A549 (cell line): ENCODE measurements at regions not wholly inside any gene's neighbourhood (a gene's known extent, or its start where the extent isn't known, plus 50 kb on each side); places are given as distances from the start of the nearest gene placed in this dataset.

Experiments used
- ATAC-seq, 2 experiments: fragments of 200-7000 bp in 1 of 2; fragments of >200 bp in 1 of 2; cut with Nextera tagmentation in 1 of 2; cut with Tn5 transposase in 1 of 2; 3 replicates each; pipeline versions ENCODE4 v1.8.0 to v1.9.1; 2018 to 2020; ENCODE audit warnings: mild to moderate bottlenecking in 1 of 2, moderate library complexity in 1 of 2
- CTCF ChIA-PET: fragments of 300-600 bp; sonication (Branson Sonifier 250); formaldehyde crosslinking; extraction: SDS; loops from one replicate; lab custom pipeline; 2021; ENCODE audit warnings: antibody characterized with exemption, inconsistent platforms; lab: Yijun Ruan, JAX
- POLR2A ChIA-PET: fragments of 350-600 bp; formaldehyde crosslinking; extraction: SDS; loops from one replicate; lab custom pipeline; 2021; ENCODE audit warnings: antibody characterized with exemption, inconsistent platforms; lab: Yijun Ruan, JAX
- DNase-seq, 2 experiments: peaks; one replicate each; pipeline versions ENCODE4 v3.0.0 to v3.0.0-alpha.2; 2011 to 2016; ENCODE audit warnings: low read depth in 1 of 2, low spot score in 1 of 2
- FAIRE-seq: peaks from 2 replicates; lab custom pipeline; 2011; peaks lifted over from hg19 to GRCh38; lab: Jason Lieb, UNC
- H3K27ac ChIP-seq, 2 experiments: fragments of >200 bp; sonication (Bioruptor Twin); formaldehyde crosslinking; 3 replicates each; pipeline ENCODE4 v1.5.1; 2016 to 2017
- H3K4me1 ChIP-seq: fragments of >200 bp; sonication (Bioruptor Twin); formaldehyde crosslinking; 3 replicates; pipeline ENCODE4 v1.6.1; 2016
- H3K4me2 ChIP-seq: fragments of >200 bp; sonication (Bioruptor Twin); formaldehyde crosslinking; 3 replicates; pipeline ENCODE4 v1.6.1; 2016
- H3K4me3 ChIP-seq: fragments of >200 bp; sonication (Bioruptor Twin); formaldehyde crosslinking; 3 replicates; pipeline ENCODE4 v1.5.1; 2016
- H3K9me3 ChIP-seq: fragments of >200 bp; sonication (Bioruptor Twin); formaldehyde crosslinking; 3 replicates; pipeline ENCODE4 v1.6.1; 2016
- CHD2 ChIP-seq: fragments of 150-350 bp; IDR thresholded peaks from 2 replicates; pipeline ENCODE4 v1.6.1; 2014; ENCODE audit warnings: low read length; ENCODE audit not compliant: partially characterized antibody
- EHMT2 ChIP-seq: fragments of 200-600 bp; sonication (generic); IDR thresholded peaks from 2 replicates; pipeline ENCODE4 v1.6.1; 2016; ENCODE audit warnings: antibody characterized with exemption, low read depth, mild to moderate bottlenecking, moderate library complexity
- EP300 ChIP-seq, 2 experiments: fragments of >200 bp; sonication (Bioruptor Twin); formaldehyde crosslinking; IDR thresholded peaks; 2 replicates in 1 of 2; 3 replicates in 1 of 2; pipeline ENCODE4 v1.6.1; 2016 to 2017
- FOSL2 ChIP-seq, 2 experiments: fragments of 450-650 bp in 1 of 2; fragments of >200 bp in 1 of 2; sonication (Bioruptor Twin) in 1 of 2; formaldehyde crosslinking; IDR thresholded peaks; 2 replicates each; pipeline versions ENCODE4 v1.5.0 to v1.6.1; 2016 to 2020; ENCODE audit warnings: mild to moderate bottlenecking in 1 of 2, moderate library complexity in 1 of 2
- FOXS1 ChIP-seq: fragments of 250-450 bp; sonication (Bioruptor Pico); IDR thresholded peaks from 2 replicates; pipeline ENCODE4 v1.5.0; 2020; ENCODE audit warnings: mild to moderate bottlenecking, moderate library complexity
- HDAC2 ChIP-seq: fragments of 200-600 bp; sonication (generic); IDR thresholded peaks from 2 replicates; pipeline ENCODE4 v1.6.1; 2016
- MAZ ChIP-seq: fragments of 150-350 bp; IDR thresholded peaks from 2 replicates; pipeline ENCODE4 v1.6.1; 2014; ENCODE audit warnings: antibody characterized with exemption, low read depth, low read length, borderline replicate concordance
- NR3C1 ChIP-seq: fragments of >200 bp; sonication (Bioruptor Twin); formaldehyde crosslinking; IDR thresholded peaks from 3 replicates; pipeline ENCODE4 v1.6.1; 2017
- PBX3 ChIP-seq: IDR thresholded peaks from 2 replicates; pipeline ENCODE4 v1.6.1; 2012
- RNF2 ChIP-seq: fragments of 200-600 bp; sonication (generic); IDR thresholded peaks from 2 replicates; pipeline ENCODE4 v1.6.1; 2016; ENCODE audit warnings: low read depth, mild to moderate bottlenecking, antibody characterized with exemption, moderate library complexity, borderline replicate concordance
- TP53 ChIP-seq: fragments of 250-450 bp; sonication (Bioruptor Pico); IDR thresholded peaks from 2 replicates; pipeline ENCODE4 v1.5.0; 2021; ENCODE audit warnings: mild to moderate bottlenecking, moderate library complexity
- ZNF302 ChIP-seq: fragments of 250-450 bp; sonication (Bioruptor Pico); IDR thresholded peaks from 2 replicates; pipeline ENCODE4 v1.9.0; 2021; ENCODE audit warnings: inconsistent platforms, mild to moderate bottlenecking, moderate library complexity
- ZSCAN20 ChIP-seq: fragments of 250-450 bp; sonication (Bioruptor Pico); IDR thresholded peaks from 2 replicates; pipeline ENCODE4 v1.8.0; 2022; ENCODE audit warnings: mild to moderate bottlenecking, moderate library complexity
- WGBS: methylation state at CpG from one replicate; pipeline ENCODE4 v1.1.6; 2017; ENCODE audit errors: missing lambda C conversion rate; 5-methylcytosine and 5-hydroxymethylcytosine counted together
- TF ChIP-seq, protein P1 (sequence below): IDR thresholded peaks from 2 replicates; pipeline ENCODE4 v1.6.1; 2012; ENCODE audit warnings: low read depth, borderline replicate concordance
- TF ChIP-seq, protein P2 (sequence below): fragments of >200 bp; sonication (Bioruptor Twin); formaldehyde crosslinking; IDR thresholded peaks from 3 replicates; pipeline ENCODE4 v1.5.1; 2016
- TF ChIP-seq, protein P3 (sequence below): fragments of 200-600 bp; sonication (generic); IDR thresholded peaks from 2 replicates; pipeline ENCODE4 v1.6.1; 2016; ENCODE audit warnings: antibody characterized with exemption, mild to moderate bottlenecking, moderate library complexity

DNA sequence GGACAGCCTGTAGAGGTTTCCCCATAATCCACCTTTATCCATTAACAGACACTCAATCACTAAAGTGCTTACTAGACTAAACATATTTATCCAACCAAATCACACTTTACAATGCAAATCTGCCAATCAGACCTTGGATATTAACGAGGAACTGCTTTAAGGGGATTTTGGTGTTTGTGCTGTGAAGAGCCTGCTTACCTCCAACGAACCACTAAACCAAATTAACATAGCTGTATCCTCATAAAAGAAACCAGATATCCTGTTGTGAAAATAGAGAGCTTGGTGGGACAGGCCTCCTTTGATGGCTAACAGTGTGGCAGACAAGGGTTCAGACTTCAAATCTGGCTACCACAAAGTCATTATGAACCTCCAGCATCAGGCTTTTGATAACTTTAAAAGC, 252.6 kb upstream of the HAND2 start:
- POLR2A ChIA-PET, result no interaction called here
- ATAC-seq (no peak), DNase-seq (no peak), FAIRE-seq (no peak)
- Histone ChIP-seq H3K4me1 (no peaks in the 10 kb centered on the region), H3K27ac (no peak overlapping the region), H3K4me2 (no peak overlapping the region), H3K4me3 (no peak overlapping the region), H3K9me3 (no peaks in the 10 kb centered on the region)
- 8% methylated on average over 2 of the region's 2 CpGs for WGBS
- TF ChIP-seq ZSCAN20 (CRISPR knock-in tag), result no peak
- CTCF ChIA-PET, result no interaction called here

DNA sequence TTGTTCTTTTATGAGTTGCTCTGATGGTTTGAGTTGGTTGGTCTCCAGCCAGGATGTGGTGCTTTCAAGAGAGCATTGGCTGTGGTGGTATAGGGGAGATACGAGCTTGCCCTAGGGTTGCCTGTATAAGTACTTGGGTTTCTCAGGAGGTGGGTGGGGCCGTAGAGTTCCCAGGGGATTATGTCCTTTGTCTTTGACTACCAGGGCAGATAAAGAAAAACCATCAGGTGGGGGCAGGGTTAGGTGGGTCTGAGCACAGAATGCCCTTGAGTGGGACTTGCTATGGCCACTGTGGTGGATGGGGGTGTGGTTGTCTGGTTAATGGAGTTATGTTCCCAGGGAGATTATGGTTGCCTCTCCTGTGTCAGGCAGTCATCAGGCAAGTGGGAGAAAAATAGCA, 247.9 kb upstream of the HAND2 start:
- H3K27ac ChIP-seq, result no peak overlapping the region
- ChIA-PET POLR2A (no interaction called here), CTCF (no interaction called here)
- ATAC-seq (no peak), FAIRE-seq (no peak), DNase-seq (no peak)
- TF ChIP-seq FOSL2 (IDR thresholded peaks at IDR 0.05) (no peak), FOSL2 (CRISPR knock-in tag; IDR thresholded peaks at IDR 0.05) (no peak), NR3C1 (no peak), EHMT2 (no peak), PBX3 (no peak), MAZ (no peak), FOXS1 (CRISPR knock-in tag) (no peak), TP53 (CRISPR knock-in tag) (no peak), CHD2 (no peak)
- no peaks in the 10 kb centered on the region for H3K9me3 ChIP-seq
- 45% methylated on average over 2 of the region's 2 CpGs for WGBS
- no peak overlapping the region for H3K4me2 ChIP-seq
- H3K4me1 ChIP-seq, result no peaks in the 10 kb centered on the region
- no peak overlapping the region for H3K4me3 ChIP-seq

- TF ChIP-seq, protein P1, sequence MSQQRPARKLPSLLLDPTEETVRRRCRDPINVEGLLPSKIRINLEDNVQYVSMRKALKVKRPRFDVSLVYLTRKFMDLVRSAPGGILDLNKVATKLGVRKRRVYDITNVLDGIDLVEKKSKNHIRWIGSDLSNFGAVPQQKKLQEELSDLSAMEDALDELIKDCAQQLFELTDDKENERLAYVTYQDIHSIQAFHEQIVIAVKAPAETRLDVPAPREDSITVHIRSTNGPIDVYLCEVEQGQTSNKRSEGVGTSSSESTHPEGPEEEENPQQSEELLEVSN, result no peak
- TF ChIP-seq RNF2 (no peak), ZNF302 (CRISPR knock-in tag) (no peak), NR3C1 (no peak), HDAC2 (no peak), EP300 (IDR thresholded peaks at IDR 0.05) (no peak)
- TF ChIP-seq, protein P2, sequence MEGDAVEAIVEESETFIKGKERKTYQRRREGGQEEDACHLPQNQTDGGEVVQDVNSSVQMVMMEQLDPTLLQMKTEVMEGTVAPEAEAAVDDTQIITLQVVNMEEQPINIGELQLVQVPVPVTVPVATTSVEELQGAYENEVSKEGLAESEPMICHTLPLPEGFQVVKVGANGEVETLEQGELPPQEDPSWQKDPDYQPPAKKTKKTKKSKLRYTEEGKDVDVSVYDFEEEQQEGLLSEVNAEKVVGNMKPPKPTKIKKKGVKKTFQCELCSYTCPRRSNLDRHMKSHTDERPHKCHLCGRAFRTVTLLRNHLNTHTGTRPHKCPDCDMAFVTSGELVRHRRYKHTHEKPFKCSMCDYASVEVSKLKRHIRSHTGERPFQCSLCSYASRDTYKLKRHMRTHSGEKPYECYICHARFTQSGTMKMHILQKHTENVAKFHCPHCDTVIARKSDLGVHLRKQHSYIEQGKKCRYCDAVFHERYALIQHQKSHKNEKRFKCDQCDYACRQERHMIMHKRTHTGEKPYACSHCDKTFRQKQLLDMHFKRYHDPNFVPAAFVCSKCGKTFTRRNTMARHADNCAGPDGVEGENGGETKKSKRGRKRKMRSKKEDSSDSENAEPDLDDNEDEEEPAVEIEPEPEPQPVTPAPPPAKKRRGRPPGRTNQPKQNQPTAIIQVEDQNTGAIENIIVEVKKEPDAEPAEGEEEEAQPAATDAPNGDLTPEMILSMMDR, result no peak
- TF ChIP-seq, protein P3, sequence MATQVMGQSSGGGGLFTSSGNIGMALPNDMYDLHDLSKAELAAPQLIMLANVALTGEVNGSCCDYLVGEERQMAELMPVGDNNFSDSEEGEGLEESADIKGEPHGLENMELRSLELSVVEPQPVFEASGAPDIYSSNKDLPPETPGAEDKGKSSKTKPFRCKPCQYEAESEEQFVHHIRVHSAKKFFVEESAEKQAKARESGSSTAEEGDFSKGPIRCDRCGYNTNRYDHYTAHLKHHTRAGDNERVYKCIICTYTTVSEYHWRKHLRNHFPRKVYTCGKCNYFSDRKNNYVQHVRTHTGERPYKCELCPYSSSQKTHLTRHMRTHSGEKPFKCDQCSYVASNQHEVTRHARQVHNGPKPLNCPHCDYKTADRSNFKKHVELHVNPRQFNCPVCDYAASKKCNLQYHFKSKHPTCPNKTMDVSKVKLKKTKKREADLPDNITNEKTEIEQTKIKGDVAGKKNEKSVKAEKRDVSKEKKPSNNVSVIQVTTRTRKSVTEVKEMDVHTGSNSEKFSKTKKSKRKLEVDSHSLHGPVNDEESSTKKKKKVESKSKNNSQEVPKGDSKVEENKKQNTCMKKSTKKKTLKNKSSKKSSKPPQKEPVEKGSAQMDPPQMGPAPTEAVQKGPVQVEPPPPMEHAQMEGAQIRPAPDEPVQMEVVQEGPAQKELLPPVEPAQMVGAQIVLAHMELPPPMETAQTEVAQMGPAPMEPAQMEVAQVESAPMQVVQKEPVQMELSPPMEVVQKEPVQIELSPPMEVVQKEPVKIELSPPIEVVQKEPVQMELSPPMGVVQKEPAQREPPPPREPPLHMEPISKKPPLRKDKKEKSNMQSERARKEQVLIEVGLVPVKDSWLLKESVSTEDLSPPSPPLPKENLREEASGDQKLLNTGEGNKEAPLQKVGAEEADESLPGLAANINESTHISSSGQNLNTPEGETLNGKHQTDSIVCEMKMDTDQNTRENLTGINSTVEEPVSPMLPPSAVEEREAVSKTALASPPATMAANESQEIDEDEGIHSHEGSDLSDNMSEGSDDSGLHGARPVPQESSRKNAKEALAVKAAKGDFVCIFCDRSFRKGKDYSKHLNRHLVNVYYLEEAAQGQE, result no peak
- ChIA-PET CTCF (interaction anchor here (1.1 kb wide), 1 partner anchor 16 kb away, joined by 3 read pairs; no protein-coding TSS in a partner anchor), POLR2A (no interaction called here)
- DNase-seq (no peak), FAIRE-seq (no peak), ATAC-seq (no peak)
- no peak overlapping the region for H3K27ac ChIP-seq
- 63% methylated on average over 3 of the region's 4 CpGs for WGBS
- no peak overlapping the region for H3K4me2 ChIP-seq
- H3K4me3 ChIP-seq, result no peak overlapping the region
- no peaks in the 10 kb centered on the region for H3K4me1 ChIP-seq
- H3K9me3 ChIP-seq, result no peaks in the 10 kb centered on the region
Measured at GRCh38 chr4:173777421-173777820, 247.4 kb upstream of the HAND2 start.
